Endothelial cell of umbilical vein (primary cell): ENCODE measurements at regions not wholly inside any gene's neighbourhood (a gene's known extent, or its start where the extent isn't known, plus 50 kb on each side); places are given as distances from the start of the nearest gene placed in this dataset.

Source experiments
- BruUV-seq: library from RNA; stranded (reverse); fragments of 400-500 nt; replicated peaks from 2 replicates; lab custom pipeline; 2021; lab: Mats Ljungman, UMichigan
- CTCF ChIA-PET: fragments of 300-600, 350-600 bp; sonication (Branson Sonifier 250); formaldehyde crosslinking; loops from one replicate; lab custom pipeline; 2021; ENCODE audit warnings: antibody characterized with exemption, inconsistent platforms; lab: Charles Lee
- POLR2A ChIA-PET: fragments of 300-600, 350-600 bp; sonication (Branson Sonifier 250); formaldehyde crosslinking; loops from one replicate; lab custom pipeline; 2021; ENCODE audit warnings: antibody characterized with exemption, inconsistent platforms; lab: Charles Lee
- DNase-seq: peaks from one replicate; pipeline ENCODE4 v3.0.0-alpha.2; 2011; ENCODE audit warnings: low read depth, low spot score
- FAIRE-seq: peaks from 2 replicates; lab custom pipeline; 2011; peaks lifted over from hg19 to GRCh38; lab: Jason Lieb, UNC
- H2AFZ ChIP-seq: 2 replicates; pipeline ENCODE4 v1.6.0; 2012; ENCODE audit warnings: low read depth, low read length, control low read depth, inconsistent platforms
- H3K27ac ChIP-seq: 2 replicates; pipeline ENCODE4 v1.5.1; 2011; ENCODE audit warnings: low read depth, mild to moderate bottlenecking, control low read depth, low read length, moderate library complexity; ENCODE audit not compliant: insufficient read depth
- H3K27me3 ChIP-seq, 2 experiments: 2 replicates each; pipeline versions ENCODE4 v1.6.0 to v1.6.1; 2011; ENCODE audit warnings: low read length in 2 of 2, mixed read lengths in 1 of 2; ENCODE audit not compliant: control insufficient read depth in 2 of 2, insufficient read depth in 2 of 2
- H3K36me3 ChIP-seq, 2 experiments: 2 replicates in 1 of 2; 3 replicates in 1 of 2; pipeline ENCODE4 v1.5.1; 2011; ENCODE audit warnings: low read length in 2 of 2, mild to moderate bottlenecking in 1 of 2, moderate library complexity in 1 of 2; ENCODE audit not compliant: control insufficient read depth in 2 of 2, insufficient read depth in 2 of 2; ENCODE audit errors: extremely low read depth in 1 of 2
- H3K4me1 ChIP-seq: 3 replicates; pipeline ENCODE4 v1.5.1; 2011; ENCODE audit warnings: mild to moderate bottlenecking, low read length; ENCODE audit not compliant: control insufficient read depth, insufficient read depth; ENCODE audit errors: extremely low read depth
- H3K4me2 ChIP-seq: 2 replicates; pipeline ENCODE4 v1.6.1; 2011; ENCODE audit warnings: low read length, control low read depth, mixed read lengths; ENCODE audit not compliant: insufficient read depth
- H3K4me3 ChIP-seq, 3 experiments: fragments of 200-600 bp in 1 of 3; sonication (generic), shearing (Covaris generic) in 1 of 3; replicated peaks in 1 of 3; 2 replicates each; pipeline ENCODE4 v1.5.1; 2011 to 2016; ENCODE audit warnings: control low read depth in 3 of 3, low read length in 3 of 3, mild to moderate bottlenecking in 2 of 3, inconsistent platforms in 1 of 3, low read depth in 1 of 3, moderate library complexity in 1 of 3; ENCODE audit not compliant: insufficient read depth in 1 of 3
- H3K79me2 ChIP-seq: 2 replicates; pipeline ENCODE4 v1.6.0; 2012; ENCODE audit warnings: low read length, inconsistent platforms; ENCODE audit not compliant: control insufficient read depth, insufficient read depth
- H3K9ac ChIP-seq: replicated peaks from 2 replicates; pipeline ENCODE3; 2011; ENCODE audit warnings: low read length, control low read depth; ENCODE audit not compliant: insufficient read depth; ENCODE audit errors: extremely low read depth
- H3K9me1 ChIP-seq: replicated peaks from 3 replicates; pipeline ENCODE4 v1.6.0; 2011; ENCODE audit warnings: mild to moderate bottlenecking, low read length; ENCODE audit not compliant: control insufficient read depth, insufficient read depth; ENCODE audit errors: extremely low read depth
- H3K9me3 ChIP-seq: replicated peaks from 2 replicates; pipeline ENCODE4 v1.5.1; 2012; ENCODE audit warnings: low read length, inconsistent platforms; ENCODE audit not compliant: control insufficient read depth, insufficient read depth
- H4K20me1 ChIP-seq: replicated peaks from 2 replicates; pipeline ENCODE3; 2011; ENCODE audit warnings: mild to moderate bottlenecking, low read length; ENCODE audit not compliant: control insufficient read depth, insufficient read depth; ENCODE audit errors: extremely low read depth
- EZH2 ChIP-seq: IDR thresholded peaks from 2 replicates; pipeline ENCODE4 v1.6.1; 2012; ENCODE audit warnings: borderline replicate concordance, low read depth, mild to moderate bottlenecking, moderate library complexity, low read length, inconsistent platforms; ENCODE audit not compliant: severe bottlenecking
- FOS ChIP-seq: IDR thresholded peaks from 2 replicates; pipeline ENCODE4 v1.6.1; 2011; ENCODE audit warnings: mild to moderate bottlenecking, low read length, moderate library complexity, borderline replicate concordance; ENCODE audit not compliant: insufficient read depth
- GATA2 ChIP-seq: IDR thresholded peaks from 2 replicates; pipeline ENCODE4 v1.7.0; 2011; ENCODE audit warnings: low read depth, mild to moderate bottlenecking, moderate library complexity, mixed read lengths, low read length; ENCODE audit not compliant: insufficient read length, insufficient read depth
- MYC ChIP-seq: IDR thresholded peaks from one replicate; pipeline ENCODE4 v1.6.1; 2011; ENCODE audit warnings: mild to moderate bottlenecking, low read depth, low read length
- POLR2A ChIP-seq: IDR thresholded peaks from 2 replicates; pipeline ENCODE4 v1.6.1; 2012; ENCODE audit warnings: low read depth, mild to moderate bottlenecking, control low read depth, low read length
- dilution Hi-C: fragments of 300-500 bp; cut with MboI; formaldehyde crosslinking; loops from one replicate; pipeline ENCODE4 v1.15.0; 2019; ENCODE audit warnings: low sequenced_read_pairs; ENCODE audit not compliant: extremely low pct_ligation_motif_present
- intact Hi-C: fragments of 100-400 bp; cut with micrococcal nuclease; formaldehyde crosslinking; loops from one replicate; pipeline ENCODE4 v1.10.0; 2022
- TF ChIP-seq, protein P1 (sequence below): IDR thresholded peaks from 2 replicates; pipeline ENCODE4 v1.6.1; 2011; ENCODE audit not compliant: insufficient read depth, insufficient read length
- TF ChIP-seq, protein P2 (sequence below), 2 donors: IDR thresholded peaks; 1 replicate in 1 of 2; 2 replicates in 1 of 2; pipeline ENCODE4 v1.5.1; 2011; ENCODE audit warnings: low read length in 2 of 2, mild to moderate bottlenecking in 2 of 2, moderate library complexity in 2 of 2, control low read depth in 1 of 2, inconsistent platforms in 1 of 2, low read depth in 1 of 2; ENCODE audit not compliant: insufficient read depth in 1 of 2; ENCODE audit errors: extremely low read depth in 1 of 2

DNA sequence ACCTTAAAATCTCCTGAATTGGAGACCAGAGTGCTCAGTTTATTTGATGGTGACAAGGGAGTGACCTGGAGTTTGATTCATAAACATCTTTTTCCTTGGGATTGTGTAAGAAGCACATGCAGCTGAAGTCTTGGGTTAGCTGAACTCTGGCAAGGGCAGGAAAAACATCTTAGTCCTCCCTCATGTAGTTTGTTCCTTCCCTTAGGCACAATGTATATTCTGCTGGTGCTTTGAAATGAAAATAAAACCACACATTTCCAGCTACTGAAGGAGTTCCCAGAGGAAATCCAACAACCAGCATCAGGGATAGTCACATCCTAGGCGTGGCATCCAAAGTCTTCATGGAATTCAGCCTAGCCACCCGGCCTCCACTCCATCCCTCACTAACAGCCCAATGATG lies 95.2 kb upstream of the PAPPA start:
- intact Hi-C loops, result no loop called here
- no TSS peak for BruUV-seq
- dilution Hi-C loops, result no loop called here
- Histone ChIP-seq H3K27ac (no peak overlapping the region), H4K20me1 (no peaks in the 10 kb centered on the region), H3K9ac (no peak overlapping the region), H3K9me1 (no peaks in the 10 kb centered on the region), H3K4me3 (no peak overlapping the region), H2AFZ (no peak overlapping the region), H3K79me2 (no peaks in the 10 kb centered on the region), H3K9me3 (no peaks in the 10 kb centered on the region), H3K27me3 (no peaks in the 10 kb centered on the region), H3K36me3 (no peaks in the 10 kb centered on the region), H3K4me1 (no peaks in the 10 kb centered on the region), H3K4me2 (no peak overlapping the region)
- CTCF ChIA-PET, result interaction anchor here (0.8 kb wide), 1 partner anchor 11 kb away, joined by 3 read pairs; no protein-coding TSS in a partner anchor
- FAIRE-seq, result no peak
- DNase-seq, result no peak
- TF ChIP-seq MYC (no peak), EZH2 (no peak), GATA2 (no peak), POLR2A (no peak), FOS (no peak)
- TF ChIP-seq, protein P1, sequence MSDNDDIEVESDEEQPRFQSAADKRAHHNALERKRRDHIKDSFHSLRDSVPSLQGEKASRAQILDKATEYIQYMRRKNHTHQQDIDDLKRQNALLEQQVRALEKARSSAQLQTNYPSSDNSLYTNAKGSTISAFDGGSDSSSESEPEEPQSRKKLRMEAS, result no peak
- TF ChIP-seq, protein P2, sequence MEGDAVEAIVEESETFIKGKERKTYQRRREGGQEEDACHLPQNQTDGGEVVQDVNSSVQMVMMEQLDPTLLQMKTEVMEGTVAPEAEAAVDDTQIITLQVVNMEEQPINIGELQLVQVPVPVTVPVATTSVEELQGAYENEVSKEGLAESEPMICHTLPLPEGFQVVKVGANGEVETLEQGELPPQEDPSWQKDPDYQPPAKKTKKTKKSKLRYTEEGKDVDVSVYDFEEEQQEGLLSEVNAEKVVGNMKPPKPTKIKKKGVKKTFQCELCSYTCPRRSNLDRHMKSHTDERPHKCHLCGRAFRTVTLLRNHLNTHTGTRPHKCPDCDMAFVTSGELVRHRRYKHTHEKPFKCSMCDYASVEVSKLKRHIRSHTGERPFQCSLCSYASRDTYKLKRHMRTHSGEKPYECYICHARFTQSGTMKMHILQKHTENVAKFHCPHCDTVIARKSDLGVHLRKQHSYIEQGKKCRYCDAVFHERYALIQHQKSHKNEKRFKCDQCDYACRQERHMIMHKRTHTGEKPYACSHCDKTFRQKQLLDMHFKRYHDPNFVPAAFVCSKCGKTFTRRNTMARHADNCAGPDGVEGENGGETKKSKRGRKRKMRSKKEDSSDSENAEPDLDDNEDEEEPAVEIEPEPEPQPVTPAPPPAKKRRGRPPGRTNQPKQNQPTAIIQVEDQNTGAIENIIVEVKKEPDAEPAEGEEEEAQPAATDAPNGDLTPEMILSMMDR (IDR thresholded peaks at IDR 0.05; ENCODE audit: extremely low read depth in 1 of 2, insufficient read depth in 1 of 2, low read depth in 1 of 2, low read length in 2 of 2), result no peak
- POLR2A ChIA-PET, result no interaction called here
